GM19238 (cell line): ENCODE measurements at regions not wholly inside any gene's neighbourhood (a gene's known extent, or its start where the extent isn't known, plus 50 kb on each side); places are given as distances from the start of the nearest gene placed in this dataset.
"Not testable (repeated sequence)": the region's sequence is repeated elsewhere in the genome, so short reads cannot be mapped to it uniquely, and the experiment has no call there.

ENCODE experiments used
- DNase-seq: peaks from one replicate; pipeline ENCODE4 v3.0.0; 2011; ENCODE audit warnings: low spot score; ENCODE audit not compliant: insufficient read length

- DNase-seq: no peak
Measured at GRCh38 chr3:174444391-174444790, 414.7 kb upstream of the NAALADL2 start.

GRCh38 chr3:174457758-174458157, 401.4 kb upstream of the NAALADL2 start:
- no peak for DNase-seq

GRCh38 chr3:174460831-174461230, 398.3 kb upstream of the NAALADL2 start:
- DNase-seq: no peak

- DNase-seq: no peak
Measured at GRCh38 chr3:174462916-174463315, 396.2 kb upstream of the NAALADL2 start.

GRCh38 chr3:174465177-174465576, 394.0 kb upstream of the NAALADL2 start:
- no peak for DNase-seq

- no peak for DNase-seq
Measured at GRCh38 chr3:174466471-174467054, 392.6 kb upstream of the NAALADL2 start.

GRCh38 chr3:174477491-174477890, 381.6 kb upstream of the NAALADL2 start:
- no peak for DNase-seq

- DNase-seq: no peak
Measured at GRCh38 chr3:174480767-174481166, 378.4 kb upstream of the NAALADL2 start.

- no peak for DNase-seq
Measured at GRCh38 chr3:174482541-174482940, 376.6 kb upstream of the NAALADL2 start.

- no peak for DNase-seq
Measured at GRCh38 chr3:174483254-174483653, 375.9 kb upstream of the NAALADL2 start.

GRCh38 chr3:174483856-174484255, 375.3 kb upstream of the NAALADL2 start:
- DNase-seq: not testable (repeated sequence)

GRCh38 chr3:174488527-174488926, 370.6 kb upstream of the NAALADL2 start:
- DNase-seq: no peak

- DNase-seq: no peak
Measured at GRCh38 chr3:174495311-174495710, 363.8 kb upstream of the NAALADL2 start.

GRCh38 chr3:174495928-174496327, 363.2 kb upstream of the NAALADL2 start:
- DNase-seq: no peak

GRCh38 chr3:174498638-174499037, 360.5 kb upstream of the NAALADL2 start:
- no peak for DNase-seq

GRCh38 chr3:174505266-174505665, 353.9 kb upstream of the NAALADL2 start:
- DNase-seq: no peak

GRCh38 chr3:174524203-174524602, 334.9 kb upstream of the NAALADL2 start:
- DNase-seq: no peak

- DNase-seq: no peak
Measured at GRCh38 chr3:174529298-174529697, 329.8 kb upstream of the NAALADL2 start.

- no peak for DNase-seq
Measured at GRCh38 chr3:174531262-174531982, 327.7 kb upstream of the NAALADL2 start.

GRCh38 chr3:174532216-174532615, 326.9 kb upstream of the NAALADL2 start:
- DNase-seq: no peak

- no peak for DNase-seq
Measured at GRCh38 chr3:174532776-174533175, 326.4 kb upstream of the NAALADL2 start.

GRCh38 chr3:174533286-174533685, 325.8 kb upstream of the NAALADL2 start:
- DNase-seq: no peak

- no peak for DNase-seq
Measured at GRCh38 chr3:174536319-174536718, 322.8 kb upstream of the NAALADL2 start.
